ENCODE measurements at regions not wholly inside any gene's neighbourhood (a gene's known extent, or its start where the extent isn't known, plus 50 kb on each side); places are given as distances from the start of the nearest gene placed in this dataset.

DNA sequence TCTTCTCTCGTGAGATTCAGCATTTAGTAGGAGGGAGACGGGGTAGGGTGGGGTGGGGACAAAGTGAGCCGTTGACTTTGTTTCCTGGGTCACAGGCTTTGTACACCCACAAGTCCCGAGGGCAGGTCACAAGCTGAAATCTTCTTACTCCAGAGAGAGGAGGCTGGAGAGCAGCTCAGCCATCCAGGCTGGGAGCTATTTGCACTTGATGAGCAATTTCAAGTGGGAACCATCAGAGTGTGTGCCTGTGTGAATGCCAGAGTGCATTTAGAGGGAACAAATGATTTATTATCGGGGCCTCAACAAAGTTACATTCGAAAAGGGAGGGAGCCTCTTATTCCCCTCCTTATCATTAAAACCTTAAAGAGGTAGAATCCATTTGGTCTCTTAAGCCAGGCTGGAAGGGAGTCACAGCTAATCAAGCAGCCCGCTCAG lies 155.7 kb upstream of the JARID2 start:
- H3K4me1 Mint-ChIP-seq (ENCODE audit: low read depth, unreplicated experiment) = no peaks in the 10 kb centered on the region
- TF ChIP-seq, protein P1, sequence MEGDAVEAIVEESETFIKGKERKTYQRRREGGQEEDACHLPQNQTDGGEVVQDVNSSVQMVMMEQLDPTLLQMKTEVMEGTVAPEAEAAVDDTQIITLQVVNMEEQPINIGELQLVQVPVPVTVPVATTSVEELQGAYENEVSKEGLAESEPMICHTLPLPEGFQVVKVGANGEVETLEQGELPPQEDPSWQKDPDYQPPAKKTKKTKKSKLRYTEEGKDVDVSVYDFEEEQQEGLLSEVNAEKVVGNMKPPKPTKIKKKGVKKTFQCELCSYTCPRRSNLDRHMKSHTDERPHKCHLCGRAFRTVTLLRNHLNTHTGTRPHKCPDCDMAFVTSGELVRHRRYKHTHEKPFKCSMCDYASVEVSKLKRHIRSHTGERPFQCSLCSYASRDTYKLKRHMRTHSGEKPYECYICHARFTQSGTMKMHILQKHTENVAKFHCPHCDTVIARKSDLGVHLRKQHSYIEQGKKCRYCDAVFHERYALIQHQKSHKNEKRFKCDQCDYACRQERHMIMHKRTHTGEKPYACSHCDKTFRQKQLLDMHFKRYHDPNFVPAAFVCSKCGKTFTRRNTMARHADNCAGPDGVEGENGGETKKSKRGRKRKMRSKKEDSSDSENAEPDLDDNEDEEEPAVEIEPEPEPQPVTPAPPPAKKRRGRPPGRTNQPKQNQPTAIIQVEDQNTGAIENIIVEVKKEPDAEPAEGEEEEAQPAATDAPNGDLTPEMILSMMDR (IDR thresholded peaks at IDR 0.05; ENCODE audit: unreplicated experiment) = no peak
- intact Hi-C loops (cut with micrococcal nuclease; ENCODE audit: unreplicated experiment) = no loop called here
- no peak overlapping the region for H3K27ac Mint-ChIP-seq (ENCODE audit: unreplicated experiment)
- CTCF ChIA-PET = no interaction called here
- DNase-seq = no peak
- H3K4me3 Mint-ChIP-seq (ENCODE audit: low read depth, unreplicated experiment) = no peak overlapping the region
- no peaks in the 10 kb centered on the region for H3K36me3 Mint-ChIP-seq (ENCODE audit: insufficient read depth, unreplicated experiment)
- no peaks in the 10 kb centered on the region for H3K27me3 Mint-ChIP-seq (ENCODE audit: unreplicated experiment)
- H3K9me3 Mint-ChIP-seq (ENCODE audit: low read depth, unreplicated experiment) = no peaks in the 10 kb centered on the region
- BruUV-seq (replicated peaks) = no TSS peak

DNA sequence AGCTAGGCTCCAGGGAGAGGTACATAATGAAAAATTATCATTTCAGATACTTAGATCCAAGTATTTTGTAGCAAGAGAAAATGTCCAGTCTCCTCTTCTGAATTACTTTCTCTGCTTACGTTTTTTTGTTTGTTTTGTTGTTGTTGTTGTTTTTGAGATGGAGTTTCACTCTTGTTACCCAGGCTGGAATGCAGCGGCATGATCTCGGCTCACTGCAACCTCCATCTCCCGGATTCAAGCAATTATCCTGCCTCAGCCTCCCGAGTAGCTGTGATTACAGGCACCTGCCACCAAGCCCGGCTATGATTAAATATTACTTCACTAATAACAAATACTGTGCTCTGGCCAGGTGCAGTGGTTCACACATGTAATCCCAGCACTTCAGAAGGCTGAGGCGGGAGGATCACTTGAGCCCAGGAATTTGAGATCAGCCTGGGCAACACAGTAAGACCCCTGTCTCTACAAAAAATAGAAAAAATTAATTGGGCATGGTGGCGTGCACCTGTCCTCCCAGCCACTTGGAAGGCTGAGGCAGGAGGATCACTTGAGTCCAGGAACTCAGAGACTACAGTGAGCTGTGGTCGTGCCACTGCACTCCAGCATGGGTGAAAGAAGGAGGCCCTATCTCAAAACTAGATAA lies 155.0 kb upstream of the JARID2 start:
- Mint-ChIP-seq H3K9me3 (ENCODE audit: low read depth, unreplicated experiment) (no peaks in the 10 kb centered on the region), H3K36me3 (ENCODE audit: insufficient read depth, unreplicated experiment) (no peaks in the 10 kb centered on the region), H3K27ac (ENCODE audit: unreplicated experiment) (no peak overlapping the region), H3K27me3 (ENCODE audit: unreplicated experiment) (no peaks in the 10 kb centered on the region), H3K4me1 (ENCODE audit: low read depth, unreplicated experiment) (no peaks in the 10 kb centered on the region), H3K4me3 (ENCODE audit: low read depth, unreplicated experiment) (no peak overlapping the region)
- intact Hi-C loops (cut with micrococcal nuclease; ENCODE audit: unreplicated experiment) = no loop called here
- CTCF ChIA-PET = no interaction called here
- TF ChIP-seq, protein P1 (IDR thresholded peaks at IDR 0.05; ENCODE audit: unreplicated experiment) = no peak
- no peak for DNase-seq
- BruUV-seq (replicated peaks) = no TSS peak

DNA sequence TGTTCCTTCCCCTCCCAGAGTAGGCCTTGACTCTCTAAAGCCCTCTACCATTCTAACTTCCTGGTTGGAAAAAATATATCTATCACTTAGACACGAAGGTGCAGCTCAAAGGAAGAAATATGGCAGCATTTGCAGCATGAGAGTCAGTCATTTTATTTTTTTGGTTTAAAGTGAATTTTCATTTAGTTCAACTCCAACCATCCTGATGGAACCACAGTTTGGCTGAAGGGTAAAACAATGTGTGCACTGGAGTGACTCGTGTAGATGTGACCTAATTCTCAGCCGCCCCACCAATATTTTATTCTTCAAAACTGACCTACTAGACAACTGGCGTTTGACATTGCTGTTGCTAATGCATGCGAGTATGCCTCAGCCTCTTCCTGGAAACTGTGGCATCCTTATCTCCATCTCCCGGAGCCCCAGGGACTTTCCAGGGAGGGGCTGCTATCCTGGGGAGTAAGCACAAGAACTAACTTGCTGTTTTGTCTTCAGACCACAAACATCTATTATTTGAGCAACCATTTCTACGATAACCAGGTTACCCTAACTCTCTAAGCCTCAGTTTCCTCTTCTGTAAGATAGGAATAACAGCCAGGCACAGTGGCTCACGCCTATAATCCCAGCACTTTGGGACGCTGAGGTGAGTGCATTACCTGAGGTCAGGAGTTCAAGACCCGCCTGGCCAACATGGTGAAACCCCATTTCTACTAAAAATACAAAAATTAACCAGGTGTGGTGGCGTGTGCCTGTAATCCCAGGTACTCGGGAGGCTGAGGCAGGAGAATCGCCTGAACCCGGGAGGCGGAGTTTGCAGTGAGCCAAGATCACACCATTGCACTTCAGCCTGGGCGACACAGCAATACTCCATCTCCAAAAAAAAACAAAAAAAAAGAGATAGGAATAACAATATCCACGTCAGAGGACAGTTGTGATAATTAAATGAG lies 148.7 kb upstream of the JARID2 start:
- no peak overlapping the region for H3K27ac Mint-ChIP-seq (ENCODE audit: unreplicated experiment)
- no peak overlapping the region for H3K4me3 Mint-ChIP-seq (ENCODE audit: low read depth, unreplicated experiment)
- H3K9me3 Mint-ChIP-seq (ENCODE audit: low read depth, unreplicated experiment) = no peaks in the 10 kb centered on the region
- CTCF ChIA-PET = no interaction called here
- H3K36me3 Mint-ChIP-seq (ENCODE audit: insufficient read depth, unreplicated experiment) = no peaks in the 10 kb centered on the region
- H3K4me1 Mint-ChIP-seq (ENCODE audit: low read depth, unreplicated experiment) = no peaks in the 10 kb centered on the region
- no peaks in the 10 kb centered on the region for H3K27me3 Mint-ChIP-seq (ENCODE audit: unreplicated experiment)
- TF ChIP-seq, protein P1 (IDR thresholded peaks at IDR 0.05; ENCODE audit: unreplicated experiment) = no peak
- intact Hi-C loops (cut with micrococcal nuclease; ENCODE audit: unreplicated experiment) = no loop called here
- BruUV-seq (replicated peaks) = no TSS peak
- DNase-seq = no peak

DNA sequence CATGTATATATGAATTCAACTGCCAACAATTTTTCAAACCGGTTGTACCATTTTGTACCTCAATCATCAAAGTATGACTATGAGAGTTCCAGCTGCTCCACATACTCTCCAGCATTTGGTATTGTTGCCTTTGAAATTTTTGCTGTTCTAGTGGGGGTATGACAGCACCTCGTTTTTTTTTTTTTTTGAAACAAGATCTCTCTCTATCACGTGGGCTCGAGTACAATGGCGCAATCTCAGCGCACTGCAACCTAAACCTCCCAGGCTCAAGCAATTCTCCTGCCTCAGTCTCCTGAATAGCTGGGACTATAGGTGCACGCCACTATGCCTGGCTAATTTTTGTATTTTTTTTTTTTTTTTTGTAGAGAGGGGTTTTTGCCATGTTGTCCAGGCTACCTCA lies 144.7 kb upstream of the JARID2 start:
- intact Hi-C loops (cut with micrococcal nuclease; ENCODE audit: unreplicated experiment) = no loop called here
- CTCF ChIA-PET = no interaction called here

More for the DNA sequence above, 144.7 kb upstream of the JARID2 start:
- Mint-ChIP-seq H3K27me3 (ENCODE audit: unreplicated experiment) (no peaks in the 10 kb centered on the region), H3K4me1 (ENCODE audit: low read depth, unreplicated experiment) (no peaks in the 10 kb centered on the region), H3K9me3 (ENCODE audit: low read depth, unreplicated experiment) (no peaks in the 10 kb centered on the region), H3K27ac (ENCODE audit: unreplicated experiment) (no peak overlapping the region), H3K4me3 (ENCODE audit: low read depth, unreplicated experiment) (no peak overlapping the region), H3K36me3 (ENCODE audit: insufficient read depth, unreplicated experiment) (no peaks in the 10 kb centered on the region)
- DNase-seq = no peak
- BruUV-seq (replicated peaks) = no TSS peak
- TF ChIP-seq, protein P1 (IDR thresholded peaks at IDR 0.05; ENCODE audit: unreplicated experiment) = no peak
